SU-DHL-6 (cell line): ENCODE measurements at regions not wholly inside any gene's neighbourhood (a gene's known extent, or its start where the extent isn't known, plus 50 kb on each side); places are given as distances from the start of the nearest gene placed in this dataset.

Experiments
- H2AFZ ChIP-seq: fragments of 200-600 bp; sonication (generic); 2 replicates; pipeline ENCODE4 v1.6.1; 2014; ENCODE audit warnings: low read depth, mild to moderate bottlenecking, moderate library complexity, mixed read lengths, antibody characterized with exemption, low read length; ENCODE audit not compliant: severe bottlenecking
- H3F3A ChIP-seq: fragments of 200-600 bp; shearing (Covaris generic); 2 replicates; pipeline ENCODE4 v1.6.0; 2016; ENCODE audit warnings: antibody characterized with exemption, mild to moderate bottlenecking; ENCODE audit not compliant: insufficient read depth
- H3K27ac ChIP-seq: fragments of 200-600 bp; sonication (generic); 2 replicates; pipeline ENCODE4 v1.5.1; 2016; ENCODE audit warnings: low read depth, mild to moderate bottlenecking, low read length, moderate library complexity, mixed read lengths
- H3K27me3 ChIP-seq: fragments of 200-600 bp; sonication (generic), shearing (Covaris generic); 2 replicates; pipeline ENCODE4 v1.6.0; 2014; ENCODE audit warnings: mild to moderate bottlenecking, low read length
- H3K36me3 ChIP-seq: fragments of 200-600 bp; sonication (generic); 2 replicates; pipeline ENCODE4 v1.6.1; 2014; ENCODE audit warnings: mild to moderate bottlenecking, low read length, mixed read lengths
- H3K4me2 ChIP-seq: fragments of 300-600, 200-600 bp; shearing (Covaris generic), sonication (generic); 2 replicates; pipeline ENCODE4 v1.6.0; 2014; ENCODE audit warnings: low read length, low read depth, mild to moderate bottlenecking; ENCODE audit not compliant: poor library complexity, severe bottlenecking
- H3K4me3 ChIP-seq: fragments of 200-600 bp; sonication (generic); 2 replicates; pipeline ENCODE4 v1.5.1; 2014; ENCODE audit warnings: antibody characterized with exemption, low read length, mild to moderate bottlenecking, mixed read lengths; ENCODE audit not compliant: insufficient read depth, poor library complexity, severe bottlenecking
- H3K79me2 ChIP-seq: fragments of 200-600 bp; sonication (generic); 2 replicates; pipeline ENCODE4 v1.6.1; 2014; ENCODE audit warnings: mild to moderate bottlenecking, low read length, moderate library complexity; ENCODE audit not compliant: insufficient read depth
- H3K9ac ChIP-seq: fragments of 200-600 bp; sonication (generic); 2 replicates; pipeline ENCODE4 v1.7.0; 2014; ENCODE audit warnings: mild to moderate bottlenecking, low read length
- H3K9me2 ChIP-seq: fragments of 200-600 bp; sonication (generic); replicated peaks from 2 replicates; pipeline ENCODE4 v1.6.1; 2014; ENCODE audit warnings: low read length; ENCODE audit not compliant: insufficient read depth
- H3K9me3 ChIP-seq: fragments of 200-600 bp; sonication (generic); 2 replicates; pipeline ENCODE4 v1.6.1; 2014; ENCODE audit warnings: low read length, mixed read lengths; ENCODE audit not compliant: insufficient read depth
- H4K20me1 ChIP-seq: fragments of 200-600 bp; sonication (generic); 2 replicates; pipeline ENCODE4 v1.6.1; 2014; ENCODE audit warnings: low read depth, mild to moderate bottlenecking, antibody characterized with exemption, low read length, moderate library complexity, mixed read lengths
- EZH2phosphoT487 ChIP-seq: fragments of 200-600 bp; sonication (generic), shearing (Covaris generic); conservative IDR thresholded peaks from 2 replicates; pipeline ENCODE4 v1.6.1; 2018; ENCODE audit warnings: mild to moderate bottlenecking, antibody characterized with exemption, low read length, moderate library complexity, mixed read lengths
- TF ChIP-seq, protein P1 (sequence below): fragments of 200-600 bp; sonication (generic); IDR thresholded peaks from one replicate; pipeline ENCODE4 v1.5.1; 2017; ENCODE audit warnings: antibody characterized with exemption, mild to moderate bottlenecking, low read length, moderate library complexity; ENCODE audit not compliant: insufficient read depth, poor library complexity, severe bottlenecking

DNA sequence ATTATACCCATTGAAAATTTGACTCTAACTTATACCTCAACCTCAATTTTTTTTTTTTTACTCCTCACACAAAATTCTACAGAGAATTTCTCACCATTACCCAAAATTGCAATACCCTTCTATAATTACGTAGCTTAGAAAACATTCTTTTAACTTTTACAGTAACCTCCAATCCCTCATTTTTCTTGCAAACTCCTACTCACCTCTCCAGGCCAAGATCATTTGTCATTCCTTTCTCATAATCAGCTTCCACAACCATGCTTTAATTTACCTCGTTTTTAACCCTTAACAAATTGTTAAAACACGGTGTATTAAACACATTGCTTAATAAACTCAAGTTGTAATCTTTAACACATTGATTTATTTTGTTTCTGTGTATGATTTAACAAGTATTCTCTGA lies 289.7 kb upstream of the TRAM1L1 start:
- H3K36me3 ChIP-seq, result no peaks in the 10 kb centered on the region
- H3K9me2 ChIP-seq, result no peaks in the 10 kb centered on the region
- H3K4me3 ChIP-seq, result no peak overlapping the region
- H3K9ac ChIP-seq, result no peak overlapping the region
- no peaks in the 10 kb centered on the region for H3F3A ChIP-seq
- no peak overlapping the region for H3K27ac ChIP-seq
- H2AFZ ChIP-seq, result no peak overlapping the region
- no peaks in the 10 kb centered on the region for H3K79me2 ChIP-seq
- H3K9me3 ChIP-seq, result no peaks in the 10 kb centered on the region
- H4K20me1 ChIP-seq, result no peaks in the 10 kb centered on the region
- no peak overlapping the region for H3K4me2 ChIP-seq
- H3K27me3 ChIP-seq, result no peaks in the 10 kb centered on the region
- TF ChIP-seq EZH2phosphoT487, result no peak
- TF ChIP-seq, protein P1, sequence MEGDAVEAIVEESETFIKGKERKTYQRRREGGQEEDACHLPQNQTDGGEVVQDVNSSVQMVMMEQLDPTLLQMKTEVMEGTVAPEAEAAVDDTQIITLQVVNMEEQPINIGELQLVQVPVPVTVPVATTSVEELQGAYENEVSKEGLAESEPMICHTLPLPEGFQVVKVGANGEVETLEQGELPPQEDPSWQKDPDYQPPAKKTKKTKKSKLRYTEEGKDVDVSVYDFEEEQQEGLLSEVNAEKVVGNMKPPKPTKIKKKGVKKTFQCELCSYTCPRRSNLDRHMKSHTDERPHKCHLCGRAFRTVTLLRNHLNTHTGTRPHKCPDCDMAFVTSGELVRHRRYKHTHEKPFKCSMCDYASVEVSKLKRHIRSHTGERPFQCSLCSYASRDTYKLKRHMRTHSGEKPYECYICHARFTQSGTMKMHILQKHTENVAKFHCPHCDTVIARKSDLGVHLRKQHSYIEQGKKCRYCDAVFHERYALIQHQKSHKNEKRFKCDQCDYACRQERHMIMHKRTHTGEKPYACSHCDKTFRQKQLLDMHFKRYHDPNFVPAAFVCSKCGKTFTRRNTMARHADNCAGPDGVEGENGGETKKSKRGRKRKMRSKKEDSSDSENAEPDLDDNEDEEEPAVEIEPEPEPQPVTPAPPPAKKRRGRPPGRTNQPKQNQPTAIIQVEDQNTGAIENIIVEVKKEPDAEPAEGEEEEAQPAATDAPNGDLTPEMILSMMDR, result no peak

DNA sequence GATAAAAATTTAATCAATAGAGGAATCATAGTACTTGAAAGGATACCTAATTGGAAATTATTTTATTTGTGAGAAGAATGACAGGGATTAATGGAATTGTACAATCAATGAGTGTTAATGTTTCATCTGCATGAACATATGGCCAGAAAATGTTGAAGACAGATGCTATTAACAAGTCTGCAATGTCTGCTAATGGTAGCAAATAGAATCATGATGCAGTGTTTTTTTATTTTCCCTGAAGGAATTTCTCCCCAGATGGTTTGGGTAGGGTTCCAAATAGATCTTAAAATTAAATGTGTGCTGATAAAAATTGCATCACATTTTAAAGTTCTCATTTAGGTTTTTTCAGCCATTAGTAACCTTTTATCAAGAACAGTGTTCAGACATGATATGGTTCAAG lies 291.3 kb upstream of the TRAM1L1 start:
- Histone ChIP-seq H3K9me2 (no peaks in the 10 kb centered on the region), H3K27ac (no peak overlapping the region), H2AFZ (no peak overlapping the region), H3K4me3 (no peak overlapping the region), H3F3A (no peaks in the 10 kb centered on the region), H4K20me1 (no peaks in the 10 kb centered on the region), H3K27me3 (no peaks in the 10 kb centered on the region), H3K9ac (no peak overlapping the region), H3K9me3 (no peaks in the 10 kb centered on the region), H3K36me3 (no peaks in the 10 kb centered on the region), H3K4me2 (no peak overlapping the region), H3K79me2 (no peaks in the 10 kb centered on the region)
- TF ChIP-seq, protein P1, result no peak

DNA sequence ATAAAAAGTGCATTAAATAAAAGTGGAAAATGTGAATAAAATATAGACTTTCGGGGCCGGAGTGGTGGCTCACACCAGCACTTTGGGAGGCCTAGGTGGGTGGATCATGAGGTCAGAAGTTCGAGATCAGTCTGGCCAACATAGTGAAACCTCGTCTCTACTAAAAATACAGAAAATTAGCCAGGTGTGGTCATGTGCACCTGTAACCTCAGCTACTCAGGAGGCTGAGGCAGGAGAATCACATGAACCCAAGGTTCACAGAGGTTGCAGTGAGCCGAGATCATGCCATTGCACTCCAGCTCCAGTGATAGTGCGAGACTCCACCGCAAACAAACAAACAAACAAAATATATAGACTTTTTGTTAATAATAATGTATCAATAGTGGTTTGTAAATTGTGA lies 293.6 kb upstream of the TRAM1L1 start:
- no peaks in the 10 kb centered on the region for H3K9me2 ChIP-seq
- H3K4me3 ChIP-seq, result no peak overlapping the region
- TF ChIP-seq EZH2phosphoT487, result no peak
- TF ChIP-seq, protein P1, result no peak
- no peak overlapping the region for H3K4me2 ChIP-seq
- H3K79me2 ChIP-seq, result no peaks in the 10 kb centered on the region
- H3K9me3 ChIP-seq, result no peaks in the 10 kb centered on the region
- H4K20me1 ChIP-seq, result no peaks in the 10 kb centered on the region
- H2AFZ ChIP-seq, result no peak overlapping the region
- no peak overlapping the region for H3K9ac ChIP-seq
- H3K36me3 ChIP-seq, result no peaks in the 10 kb centered on the region
- H3K27ac ChIP-seq, result no peak overlapping the region
- H3F3A ChIP-seq, result no peaks in the 10 kb centered on the region
- no peaks in the 10 kb centered on the region for H3K27me3 ChIP-seq

DNA sequence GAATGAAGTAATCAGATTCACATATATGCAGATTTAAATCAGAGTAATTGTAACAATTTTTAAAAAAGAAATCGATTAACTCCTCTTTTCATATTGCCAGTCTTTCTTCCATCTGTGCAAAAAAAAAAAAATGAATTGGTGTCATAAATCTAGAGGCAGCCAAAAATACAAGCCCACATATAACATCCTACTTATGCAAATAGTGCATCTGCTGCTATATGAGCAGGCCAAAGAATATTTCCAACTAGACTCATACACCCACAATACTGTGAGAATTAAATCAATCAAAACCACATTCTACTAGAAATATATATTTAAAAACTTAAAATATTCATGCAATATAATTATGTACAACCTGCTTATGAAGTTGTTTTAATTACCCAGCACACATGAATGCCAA lies 298.1 kb upstream of the TRAM1L1 start:
- H3F3A ChIP-seq, result no peaks in the 10 kb centered on the region

More for the DNA sequence above, 298.1 kb upstream of the TRAM1L1 start:
- Histone ChIP-seq H3K4me2 (no peak overlapping the region), H3K9ac (no peak overlapping the region), H2AFZ (no peak overlapping the region), H4K20me1 (no peaks in the 10 kb centered on the region), H3K4me3 (no peak overlapping the region), H3K27me3 (no peaks in the 10 kb centered on the region), H3K27ac (no peak overlapping the region), H3K36me3 (no peaks in the 10 kb centered on the region), H3K9me2 (no peaks in the 10 kb centered on the region), H3K9me3 (no peaks in the 10 kb centered on the region), H3K79me2 (no peaks in the 10 kb centered on the region)
- TF ChIP-seq, protein P1, result no peak
- TF ChIP-seq EZH2phosphoT487, result no peak
